SK-N-SH (cell line): ENCODE measurements at regions not wholly inside any gene's neighbourhood (a gene's known extent, or its start where the extent isn't known, plus 50 kb on each side); places are given as distances from the start of the nearest gene placed in this dataset.

ENCODE experiments used
- EP300 ChIP-seq, 2 experiments: IDR thresholded peaks; 2 replicates each; pipeline versions ENCODE4 v1.4.0 to v1.6.1; 2012; ENCODE audit warnings: borderline replicate concordance in 1 of 2, low read depth in 1 of 2, low read length in 1 of 2
- GABPA ChIP-seq: IDR thresholded peaks from 2 replicates; pipeline ENCODE4 v1.4.0; 2012; ENCODE audit warnings: low read depth, mild to moderate bottlenecking
- MXI1 ChIP-seq: IDR thresholded peaks from 2 replicates; pipeline ENCODE4 v1.6.1; 2012; ENCODE audit warnings: mild to moderate bottlenecking, low read depth, low read length, improper control_type of control experiment
- SIN3A ChIP-seq: IDR thresholded peaks from 2 replicates; pipeline ENCODE4 v1.6.1; 2012; ENCODE audit warnings: low read depth, mild to moderate bottlenecking, low read length, moderate library complexity, borderline replicate concordance
- TAF1 ChIP-seq: IDR thresholded peaks from 2 replicates; pipeline ENCODE4 v1.6.1; 2012; ENCODE audit warnings: low read depth, mild to moderate bottlenecking, low read length, moderate library complexity, borderline replicate concordance
- YY1 ChIP-seq: IDR thresholded peaks from 2 replicates; pipeline ENCODE4 v1.4.0; 2012; ENCODE audit warnings: low read depth, mild to moderate bottlenecking
- TF ChIP-seq, protein P1 (sequence below): fragments of 200-600 bp; sonication (generic); IDR thresholded peaks from 2 replicates; pipeline ENCODE4 v1.6.1; 2017; ENCODE audit warnings: antibody characterized with exemption, mild to moderate bottlenecking, moderate library complexity
- TF ChIP-seq, protein P2 (sequence below): IDR thresholded peaks from 2 replicates; pipeline ENCODE4 v1.6.1; 2012; ENCODE audit warnings: mild to moderate bottlenecking, low read depth, low read length, moderate library complexity
- TF ChIP-seq, protein P3 (sequence below): IDR thresholded peaks from 2 replicates; pipeline ENCODE4 v1.4.0; 2012; ENCODE audit warnings: low read depth

DNA sequence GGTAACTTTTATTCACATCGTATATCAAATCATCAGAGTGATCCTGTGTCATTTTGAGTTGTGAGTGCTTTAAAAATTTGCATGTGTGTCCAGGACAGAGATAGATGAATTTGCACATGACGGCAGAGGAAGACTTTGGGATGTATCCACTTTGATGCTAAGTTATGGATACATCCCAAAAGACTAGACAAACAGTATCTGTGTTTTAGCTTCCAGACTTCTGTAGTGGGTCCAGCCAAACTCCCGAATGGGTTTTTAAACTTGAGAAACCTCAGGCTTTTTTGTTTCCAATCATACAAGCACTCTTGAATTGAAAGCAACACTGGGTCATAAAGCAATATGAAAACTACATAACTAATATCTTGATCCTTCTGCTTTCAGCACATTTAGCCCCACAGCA is 213.8 kb downstream of the C9orf152 start:
- TF ChIP-seq, protein P1, sequence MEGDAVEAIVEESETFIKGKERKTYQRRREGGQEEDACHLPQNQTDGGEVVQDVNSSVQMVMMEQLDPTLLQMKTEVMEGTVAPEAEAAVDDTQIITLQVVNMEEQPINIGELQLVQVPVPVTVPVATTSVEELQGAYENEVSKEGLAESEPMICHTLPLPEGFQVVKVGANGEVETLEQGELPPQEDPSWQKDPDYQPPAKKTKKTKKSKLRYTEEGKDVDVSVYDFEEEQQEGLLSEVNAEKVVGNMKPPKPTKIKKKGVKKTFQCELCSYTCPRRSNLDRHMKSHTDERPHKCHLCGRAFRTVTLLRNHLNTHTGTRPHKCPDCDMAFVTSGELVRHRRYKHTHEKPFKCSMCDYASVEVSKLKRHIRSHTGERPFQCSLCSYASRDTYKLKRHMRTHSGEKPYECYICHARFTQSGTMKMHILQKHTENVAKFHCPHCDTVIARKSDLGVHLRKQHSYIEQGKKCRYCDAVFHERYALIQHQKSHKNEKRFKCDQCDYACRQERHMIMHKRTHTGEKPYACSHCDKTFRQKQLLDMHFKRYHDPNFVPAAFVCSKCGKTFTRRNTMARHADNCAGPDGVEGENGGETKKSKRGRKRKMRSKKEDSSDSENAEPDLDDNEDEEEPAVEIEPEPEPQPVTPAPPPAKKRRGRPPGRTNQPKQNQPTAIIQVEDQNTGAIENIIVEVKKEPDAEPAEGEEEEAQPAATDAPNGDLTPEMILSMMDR: no peak
- TF ChIP-seq EP300 (IDR thresholded peaks at IDR 0.05; ENCODE audit: borderline replicate concordance in 1 of 2, low read depth in 1 of 2, low read length in 1 of 2): no peak
- TF ChIP-seq YY1: no peak
- TF ChIP-seq, protein P2, sequence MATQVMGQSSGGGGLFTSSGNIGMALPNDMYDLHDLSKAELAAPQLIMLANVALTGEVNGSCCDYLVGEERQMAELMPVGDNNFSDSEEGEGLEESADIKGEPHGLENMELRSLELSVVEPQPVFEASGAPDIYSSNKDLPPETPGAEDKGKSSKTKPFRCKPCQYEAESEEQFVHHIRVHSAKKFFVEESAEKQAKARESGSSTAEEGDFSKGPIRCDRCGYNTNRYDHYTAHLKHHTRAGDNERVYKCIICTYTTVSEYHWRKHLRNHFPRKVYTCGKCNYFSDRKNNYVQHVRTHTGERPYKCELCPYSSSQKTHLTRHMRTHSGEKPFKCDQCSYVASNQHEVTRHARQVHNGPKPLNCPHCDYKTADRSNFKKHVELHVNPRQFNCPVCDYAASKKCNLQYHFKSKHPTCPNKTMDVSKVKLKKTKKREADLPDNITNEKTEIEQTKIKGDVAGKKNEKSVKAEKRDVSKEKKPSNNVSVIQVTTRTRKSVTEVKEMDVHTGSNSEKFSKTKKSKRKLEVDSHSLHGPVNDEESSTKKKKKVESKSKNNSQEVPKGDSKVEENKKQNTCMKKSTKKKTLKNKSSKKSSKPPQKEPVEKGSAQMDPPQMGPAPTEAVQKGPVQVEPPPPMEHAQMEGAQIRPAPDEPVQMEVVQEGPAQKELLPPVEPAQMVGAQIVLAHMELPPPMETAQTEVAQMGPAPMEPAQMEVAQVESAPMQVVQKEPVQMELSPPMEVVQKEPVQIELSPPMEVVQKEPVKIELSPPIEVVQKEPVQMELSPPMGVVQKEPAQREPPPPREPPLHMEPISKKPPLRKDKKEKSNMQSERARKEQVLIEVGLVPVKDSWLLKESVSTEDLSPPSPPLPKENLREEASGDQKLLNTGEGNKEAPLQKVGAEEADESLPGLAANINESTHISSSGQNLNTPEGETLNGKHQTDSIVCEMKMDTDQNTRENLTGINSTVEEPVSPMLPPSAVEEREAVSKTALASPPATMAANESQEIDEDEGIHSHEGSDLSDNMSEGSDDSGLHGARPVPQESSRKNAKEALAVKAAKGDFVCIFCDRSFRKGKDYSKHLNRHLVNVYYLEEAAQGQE: no peak
- TF ChIP-seq SIN3A: no peak
- TF ChIP-seq MXI1: no peak
- no peak for TF ChIP-seq GABPA
- no peak for TF ChIP-seq TAF1
- TF ChIP-seq, protein P3, sequence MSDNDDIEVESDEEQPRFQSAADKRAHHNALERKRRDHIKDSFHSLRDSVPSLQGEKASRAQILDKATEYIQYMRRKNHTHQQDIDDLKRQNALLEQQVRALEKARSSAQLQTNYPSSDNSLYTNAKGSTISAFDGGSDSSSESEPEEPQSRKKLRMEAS: no peak
